HG02870 (cell line): ENCODE measurements at regions not wholly inside any gene's neighbourhood (a gene's known extent, or its start where the extent isn't known, plus 50 kb on each side); places are given as distances from the start of the nearest gene placed in this dataset.

Experiments
- ATAC-seq: cut with Tn5 transposase; IDR thresholded peaks from one replicate; pipeline ENCODE4 v1.9.1; 2021; ENCODE audit warnings: mild to moderate bottlenecking, moderate library complexity; ENCODE audit not compliant: unreplicated experiment

DNA sequence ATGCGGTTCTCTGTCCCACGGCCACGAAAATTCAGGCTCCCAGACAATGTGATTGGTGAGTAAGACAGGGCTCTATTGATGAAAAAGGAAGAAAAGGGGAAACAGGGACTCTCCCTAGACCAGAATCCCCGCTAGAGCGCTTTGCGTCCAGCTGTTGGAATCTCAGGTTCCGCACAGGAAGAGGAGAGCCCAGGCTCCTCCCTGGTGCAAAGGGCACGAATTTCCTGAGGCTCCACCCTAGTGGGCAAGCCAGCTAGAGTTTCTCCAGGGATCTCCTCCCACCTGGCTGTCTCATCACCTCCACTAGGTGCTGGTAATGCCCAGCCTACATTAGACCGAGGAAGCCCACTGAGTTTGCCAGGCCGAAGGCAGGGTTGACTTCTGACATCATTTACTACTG is 135.9 kb upstream of the SOX4 start:
- no peak for ATAC-seq

DNA sequence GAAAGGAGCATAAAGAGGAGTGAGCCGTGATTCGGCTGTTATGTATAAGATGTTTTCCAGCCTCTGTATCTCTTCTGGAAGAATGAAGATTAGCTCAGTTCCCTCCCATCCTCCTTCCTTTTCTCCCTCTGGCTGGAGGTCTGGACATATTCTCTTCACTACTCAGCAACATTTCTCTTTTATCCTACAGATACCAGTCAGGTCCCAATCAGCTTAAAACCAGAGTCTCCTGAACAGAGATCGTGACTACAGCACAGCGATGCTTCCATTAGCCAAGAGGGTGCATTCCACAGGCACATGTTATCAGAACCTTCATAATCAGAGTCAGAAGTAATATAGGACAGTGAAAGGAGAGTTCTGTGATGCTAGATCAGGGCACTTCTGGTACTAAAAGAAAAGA is 133.9 kb upstream of the SOX4 start:
- no peak for ATAC-seq

DNA sequence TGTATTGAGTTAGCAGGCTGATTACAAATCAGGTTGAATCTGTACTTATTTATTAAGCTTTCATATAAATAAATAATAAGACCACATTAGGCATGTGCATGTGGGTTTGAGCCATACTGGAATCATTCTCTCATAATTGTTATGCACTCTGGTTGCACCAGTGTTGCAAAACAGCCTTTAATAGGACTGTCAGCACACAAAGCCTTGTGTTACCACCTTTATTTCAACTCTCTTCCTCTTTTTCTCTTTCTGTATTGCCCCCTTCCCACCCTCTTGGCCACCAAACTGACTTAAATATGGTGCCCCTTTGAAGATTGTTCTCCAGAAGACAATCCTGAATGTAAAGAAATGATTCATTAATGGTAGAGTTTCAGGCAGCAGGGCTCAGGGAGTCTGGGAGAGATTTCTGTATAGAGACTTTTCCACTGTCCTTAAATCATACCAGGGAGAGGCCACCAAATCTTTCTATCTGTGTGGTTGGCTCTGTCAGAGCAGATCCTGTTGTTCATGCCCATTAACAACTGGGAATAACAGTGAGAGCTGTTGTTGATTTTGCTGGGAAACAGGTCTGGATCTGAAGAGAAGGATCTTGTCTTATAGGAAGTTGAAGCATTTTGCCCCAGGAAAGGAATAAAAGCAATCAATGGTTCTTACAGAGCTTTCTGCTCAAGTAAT is 131.6 kb upstream of the SOX4 start:
- ATAC-seq, result no peak

DNA sequence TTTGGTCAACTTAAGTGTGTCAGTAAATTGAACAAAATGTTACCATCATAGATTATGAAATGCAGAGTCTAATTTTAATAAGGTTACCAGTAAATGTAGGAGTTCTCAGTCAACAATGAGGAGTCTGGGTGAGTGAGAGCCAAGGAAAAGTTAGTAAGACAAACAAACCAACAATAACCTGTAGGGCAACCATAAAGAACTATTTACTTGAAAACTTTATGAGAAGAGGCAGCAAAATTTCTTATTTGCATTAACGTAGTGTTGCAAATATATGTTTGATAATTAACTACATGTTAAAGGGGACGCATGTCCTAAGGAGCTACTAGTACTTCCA is 131.1 kb upstream of the SOX4 start:
- no peak for ATAC-seq

DNA sequence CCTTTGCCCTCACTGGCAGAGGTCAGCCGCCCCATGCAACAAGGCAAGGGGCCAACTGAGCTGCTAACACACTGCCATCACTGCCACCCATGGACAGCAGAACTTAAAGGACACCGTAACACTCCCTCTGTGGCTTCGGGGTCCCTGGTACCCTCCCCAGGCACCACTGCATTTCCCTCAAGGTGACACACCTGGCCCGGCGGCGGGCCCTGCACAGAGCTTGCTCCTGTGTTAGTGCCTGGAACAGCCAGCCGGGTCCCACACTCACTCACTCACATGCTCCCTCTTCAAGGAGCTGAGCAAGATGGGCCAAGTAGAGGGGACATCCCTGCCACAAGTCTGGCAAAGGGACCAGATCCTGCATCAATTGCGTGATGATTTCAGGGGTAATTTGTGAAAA is 126.5 kb upstream of the SOX4 start:
- no peak for ATAC-seq

DNA sequence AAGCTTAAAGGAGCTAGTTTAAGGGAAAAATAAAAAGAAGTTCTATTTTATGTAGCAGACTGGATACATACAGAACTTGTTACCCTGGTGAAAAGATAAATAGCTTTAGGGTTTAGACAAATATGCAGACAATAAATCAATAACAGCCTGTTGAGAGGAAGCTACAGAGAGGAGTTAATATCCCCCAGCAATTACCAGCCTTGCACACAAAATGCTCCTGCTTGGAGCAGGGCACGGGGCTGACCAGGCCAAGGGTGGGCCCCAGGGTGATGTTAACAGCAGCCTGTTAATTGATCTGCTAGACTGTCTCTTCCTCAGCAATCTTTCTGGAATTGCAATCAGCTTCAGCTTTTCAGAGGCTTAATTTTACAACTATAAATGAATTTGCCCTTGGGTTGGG is 125.1 kb upstream of the SOX4 start:
- ATAC-seq, result no peak

DNA sequence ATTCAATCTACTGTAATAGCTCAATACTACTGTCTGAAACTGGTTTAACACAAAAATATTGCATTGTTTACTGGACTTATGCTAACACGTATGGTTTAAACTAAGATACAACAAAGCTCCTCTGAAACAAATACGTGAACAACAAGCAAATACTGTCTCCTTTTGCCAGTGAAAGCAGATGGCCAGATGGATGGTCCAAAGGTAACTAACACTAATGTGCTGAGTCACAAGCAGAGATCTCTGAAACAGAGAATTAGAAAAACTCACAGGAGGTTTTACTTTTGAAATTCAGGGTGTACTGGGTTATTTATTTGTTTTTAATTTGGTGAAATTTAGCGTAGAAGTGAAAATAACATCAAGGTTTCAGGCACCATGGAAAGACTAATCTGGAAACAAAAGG is 124.3 kb upstream of the SOX4 start:
- ATAC-seq, result no peak

DNA sequence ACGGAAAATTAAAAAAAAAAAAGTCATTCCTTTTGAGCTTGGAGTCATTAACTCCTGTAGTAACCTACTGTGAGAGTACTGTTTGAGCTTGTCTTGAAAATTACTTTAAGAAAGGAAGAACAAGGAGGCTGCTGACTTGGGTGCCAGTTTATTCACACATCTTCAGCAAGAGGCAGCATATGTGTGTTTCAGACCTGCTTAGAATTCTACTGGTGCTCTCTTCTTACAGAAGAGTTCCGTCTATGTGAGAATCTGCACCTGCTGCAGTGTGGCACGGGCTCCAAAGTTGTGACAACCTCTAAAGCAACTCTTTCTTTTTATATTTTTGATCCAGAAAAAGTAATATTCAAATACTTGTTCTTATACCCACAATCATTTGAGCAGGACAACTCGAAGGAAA is 117.4 kb upstream of the SOX4 start:
- ATAC-seq, result no peak

DNA sequence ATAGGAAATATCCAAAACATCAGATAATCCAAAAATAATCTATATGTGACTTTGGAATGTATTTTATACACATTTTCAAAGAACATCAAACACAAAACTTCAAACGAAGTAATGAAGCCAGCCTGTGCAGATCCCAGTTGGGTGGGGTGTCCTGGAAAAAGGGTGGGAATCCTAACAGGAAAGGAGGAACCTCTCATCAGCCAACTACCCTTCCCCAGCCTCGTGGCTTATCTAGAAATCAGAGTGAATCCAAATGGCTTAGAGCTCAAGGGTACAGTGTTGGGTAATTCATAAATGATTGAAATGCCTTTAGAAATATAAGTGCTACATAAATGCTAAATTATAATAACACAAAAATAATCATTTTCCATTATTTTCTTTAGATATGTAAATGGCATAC is 115.1 kb upstream of the SOX4 start:
- no peak for ATAC-seq

DNA sequence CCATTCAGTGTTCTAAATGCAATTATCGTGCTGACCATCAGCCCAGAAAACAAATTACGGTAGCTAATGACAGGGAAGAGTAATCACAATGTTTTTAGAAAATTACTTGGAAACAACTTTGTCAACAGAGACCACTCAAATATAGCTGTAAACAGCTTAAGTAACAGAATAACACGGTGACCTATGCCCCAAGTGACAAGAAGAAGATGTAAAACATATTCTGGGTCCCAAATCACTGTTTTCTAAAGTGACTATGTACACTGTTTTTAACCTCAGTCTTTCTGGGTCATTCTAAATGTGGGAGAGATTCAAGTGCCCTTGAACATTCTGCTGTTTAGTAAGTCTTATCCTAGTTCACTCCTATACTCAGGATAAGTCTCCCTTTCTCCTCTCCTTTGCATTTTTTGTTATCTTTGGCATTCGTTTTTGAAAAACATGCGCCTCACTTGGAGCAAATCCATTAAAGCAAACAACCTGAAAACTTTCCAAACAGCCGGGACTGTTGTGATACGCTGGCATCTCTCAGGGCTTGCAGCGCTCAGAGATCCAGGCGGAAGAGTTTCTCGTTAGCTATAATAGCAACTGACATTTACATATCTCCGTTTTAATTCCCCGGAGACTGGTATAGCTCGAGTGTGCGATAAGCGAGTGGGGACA is 114.5 kb upstream of the SOX4 start:
- no peak for ATAC-seq

DNA sequence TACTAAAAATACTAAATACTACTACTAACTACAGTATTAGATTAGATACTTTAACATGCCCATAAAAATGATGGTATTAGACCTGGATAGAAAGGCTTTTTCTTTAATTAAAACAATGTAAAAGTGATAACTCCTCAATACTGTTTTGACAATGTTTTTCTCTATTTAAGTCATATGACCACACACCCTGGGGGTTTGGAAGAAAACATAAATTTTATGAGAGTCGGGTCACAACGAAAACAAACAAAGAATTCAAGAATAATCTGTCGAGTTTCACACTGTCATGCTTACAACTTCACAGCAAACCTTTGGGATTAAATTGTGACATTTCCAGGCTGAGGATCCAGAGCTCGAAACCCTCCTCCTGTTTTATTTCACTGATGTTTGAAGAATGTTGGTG is 107.4 kb upstream of the SOX4 start:
- ATAC-seq, result no peak

DNA sequence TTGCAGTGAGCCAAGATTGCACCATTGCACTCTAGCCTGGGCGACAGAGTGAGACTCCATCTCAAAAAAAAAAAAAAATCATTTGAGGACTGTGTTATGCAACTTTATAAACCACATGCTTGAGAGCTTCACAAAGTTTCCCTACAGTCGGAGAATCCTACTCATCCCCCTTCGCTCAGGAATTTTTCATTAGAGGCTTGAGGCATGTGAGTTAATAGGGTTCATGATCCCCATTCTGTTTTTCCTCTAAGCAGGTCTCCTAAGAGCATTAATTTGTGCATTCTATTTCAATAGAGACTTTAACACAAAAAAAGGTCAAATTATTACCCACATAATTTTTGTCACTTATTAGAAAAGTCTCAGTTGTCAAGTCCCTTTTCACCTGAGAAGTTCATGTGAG is 103.7 kb upstream of the SOX4 start:
- no peak for ATAC-seq

DNA sequence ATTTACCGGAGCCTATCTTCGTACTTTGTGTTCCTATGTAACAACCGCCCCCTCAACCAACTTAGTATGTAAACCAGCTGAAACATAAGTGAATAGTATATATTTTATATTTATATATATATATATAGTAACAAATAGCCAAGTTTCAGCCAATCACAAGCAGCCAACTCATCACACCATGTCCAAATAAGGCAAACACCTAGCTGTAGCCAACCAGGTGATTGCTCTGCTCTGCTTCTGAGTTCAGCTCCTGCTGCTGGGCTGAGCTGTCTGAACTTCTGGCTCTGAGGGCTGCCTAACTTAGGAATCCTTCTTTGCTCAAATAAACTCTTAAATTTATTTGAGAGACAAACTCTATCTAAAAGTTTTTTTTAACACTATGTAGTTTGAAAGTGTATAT is 101.6 kb upstream of the SOX4 start:
- no peak for ATAC-seq

DNA sequence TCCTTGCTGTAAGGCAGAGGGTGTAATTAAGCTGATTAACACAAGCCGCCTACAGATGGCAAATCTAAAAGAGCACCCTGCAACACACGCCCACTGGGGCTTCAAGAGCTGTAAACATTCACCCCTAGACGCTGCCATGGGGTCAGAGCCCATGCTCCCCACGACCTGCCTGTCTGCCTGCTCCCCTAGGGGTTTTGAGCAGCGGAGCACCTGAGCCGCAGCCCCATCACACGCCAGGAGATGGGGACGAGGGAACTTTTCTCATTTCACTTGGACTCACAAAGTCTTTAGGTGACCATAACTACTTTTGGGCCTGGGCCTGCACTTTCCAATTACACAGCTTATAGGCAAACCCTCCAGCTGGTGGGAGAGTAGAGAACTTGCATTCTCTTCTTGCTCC is 99.0 kb upstream of the SOX4 start:
- no peak for ATAC-seq

DNA sequence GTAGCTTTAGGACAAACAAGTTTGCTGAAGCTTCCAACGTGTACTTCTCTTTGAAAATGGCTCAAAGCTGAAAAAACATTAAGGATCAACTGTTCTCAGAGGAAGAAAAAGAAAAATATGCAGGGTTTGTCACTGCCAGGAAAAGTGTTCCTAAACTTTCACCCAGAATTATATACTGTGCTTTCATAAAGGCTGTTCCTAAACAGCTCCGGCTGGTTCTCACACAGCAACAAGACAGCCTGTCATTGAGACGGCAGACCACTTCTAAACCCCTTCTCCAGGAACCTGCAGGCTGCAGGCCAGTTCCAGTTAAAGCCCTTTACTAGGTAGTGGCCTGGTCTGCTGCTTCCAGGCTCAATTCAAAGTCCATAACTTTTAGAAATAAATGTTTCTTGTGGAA is 97.4 kb upstream of the SOX4 start:
- ATAC-seq, result no peak

DNA sequence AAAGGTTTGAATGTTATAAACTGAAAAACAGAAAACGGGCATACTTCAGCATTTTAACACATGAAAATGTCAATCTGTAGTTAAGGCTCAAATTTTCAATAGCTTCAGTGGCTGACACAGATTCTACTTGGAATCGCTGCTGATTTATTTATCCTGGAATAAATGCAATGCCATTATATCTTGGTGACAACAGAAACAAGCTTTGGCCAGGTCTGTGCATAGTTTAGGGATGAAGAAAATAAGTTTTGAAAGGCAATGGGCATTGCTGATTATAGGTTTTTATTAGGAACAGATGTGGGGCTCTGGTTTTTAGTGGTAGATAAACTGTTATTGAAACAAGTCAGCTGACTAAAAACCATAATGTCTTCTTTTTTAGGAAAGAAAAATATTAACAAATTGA is 96.8 kb upstream of the SOX4 start:
- no peak for ATAC-seq

DNA sequence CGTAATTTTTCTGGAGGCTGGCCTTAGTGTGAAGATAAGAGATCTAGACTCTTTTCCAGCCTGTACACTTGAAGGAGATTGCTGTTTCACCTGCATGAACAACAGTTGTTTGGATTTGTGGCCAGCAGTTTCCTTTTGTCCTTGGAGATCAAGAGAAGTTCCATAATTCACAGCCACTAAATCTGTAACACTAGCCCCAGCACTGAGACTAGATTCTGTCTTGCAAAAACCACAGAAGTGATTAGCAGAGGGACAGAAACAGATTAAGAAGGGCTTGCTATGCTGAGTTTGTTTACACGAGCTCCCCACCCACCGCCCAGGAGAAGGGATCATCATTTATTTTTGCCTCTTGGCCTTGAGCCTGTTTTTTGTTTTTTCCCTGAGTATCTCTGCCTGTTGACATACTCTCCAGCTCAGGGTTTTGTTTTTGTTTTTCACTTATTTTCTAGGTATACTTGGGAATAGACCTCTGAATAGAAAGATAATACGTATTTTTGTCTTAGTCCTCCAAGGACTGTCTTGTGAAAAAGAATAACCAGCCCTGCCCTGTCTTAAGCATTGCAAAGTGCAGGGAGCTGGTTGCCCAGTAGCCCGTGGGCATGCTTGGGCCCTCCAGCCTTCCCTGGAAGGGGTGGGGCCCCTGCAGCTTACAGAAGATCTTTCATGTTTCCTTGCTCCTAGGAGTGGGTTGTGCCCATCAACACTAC is 93.1 kb upstream of the SOX4 start:
- no peak for ATAC-seq

DNA sequence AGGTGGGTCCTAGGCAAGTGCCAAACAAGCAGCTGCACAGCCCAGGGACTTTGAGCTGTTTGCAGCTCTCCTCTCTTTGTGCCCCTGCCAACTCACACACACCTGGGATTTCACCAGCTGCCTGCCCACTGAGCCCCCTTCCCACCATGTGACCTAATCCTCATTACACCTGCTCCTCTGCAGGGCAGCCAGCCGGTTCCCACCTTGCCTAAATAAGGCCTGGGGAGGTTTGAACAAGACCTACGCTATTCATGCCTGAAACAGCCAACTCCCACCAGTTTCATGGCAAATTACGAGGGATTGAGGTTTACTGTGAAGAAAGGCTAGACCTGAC is 92.6 kb upstream of the SOX4 start:
- no peak for ATAC-seq

DNA sequence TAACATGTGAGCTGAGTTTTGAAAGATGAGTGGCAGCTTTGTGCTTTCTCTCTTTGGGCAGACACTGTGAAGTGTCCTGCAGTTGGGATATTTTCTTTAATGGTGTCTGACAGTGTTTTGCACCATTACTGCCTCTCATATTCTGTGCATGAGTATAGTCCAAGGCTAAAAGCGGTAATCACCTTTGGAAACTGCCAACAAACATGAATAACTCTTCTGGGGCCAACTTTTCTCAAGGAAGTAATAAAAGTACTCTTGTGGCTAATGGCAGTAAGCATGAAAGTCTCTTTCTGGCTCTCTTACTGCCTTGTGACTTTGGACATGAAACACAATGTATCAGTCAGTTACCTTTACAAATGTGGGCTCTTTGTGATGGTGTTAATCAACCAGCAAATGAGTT is 91.7 kb upstream of the SOX4 start:
- ATAC-seq, result no peak

DNA sequence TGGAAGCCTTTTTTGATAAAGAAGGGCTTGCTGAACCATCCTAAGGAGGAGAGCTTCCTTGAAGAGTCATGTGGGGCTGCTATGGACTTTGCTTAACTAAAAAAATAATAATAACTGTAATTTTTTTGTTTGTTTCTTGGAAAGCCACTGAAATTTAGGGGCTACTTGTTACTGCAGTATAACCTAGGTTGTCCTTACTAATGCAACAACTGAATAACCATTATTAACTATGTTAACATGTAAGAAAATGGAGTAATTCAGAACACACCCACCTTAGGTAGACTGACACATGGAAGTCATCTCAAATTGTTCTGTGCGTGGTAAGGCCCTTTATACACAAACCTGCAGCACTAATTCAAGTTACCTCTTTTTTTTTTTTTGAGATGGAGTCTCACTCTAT is 90.9 kb upstream of the SOX4 start:
- no peak for ATAC-seq

DNA sequence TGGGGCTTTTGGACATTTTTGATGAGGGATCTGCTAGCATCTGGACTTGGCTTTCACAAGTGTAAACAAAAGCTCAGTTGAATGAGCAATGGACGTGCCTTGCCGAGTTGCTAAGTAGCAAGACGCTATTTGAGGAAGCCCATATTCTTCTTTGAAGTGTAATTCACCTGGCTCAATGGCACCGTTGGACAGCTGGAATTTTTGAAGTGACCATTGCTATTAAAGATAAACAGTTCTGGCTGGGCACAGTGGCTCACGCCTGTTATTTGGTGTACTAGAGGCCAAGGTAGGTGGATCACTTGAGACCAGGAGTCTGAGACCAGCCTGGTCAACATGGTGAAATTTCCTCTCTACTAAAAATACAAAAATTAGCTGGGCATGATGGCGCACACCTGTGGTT is 88.8 kb upstream of the SOX4 start:
- no peak for ATAC-seq

DNA sequence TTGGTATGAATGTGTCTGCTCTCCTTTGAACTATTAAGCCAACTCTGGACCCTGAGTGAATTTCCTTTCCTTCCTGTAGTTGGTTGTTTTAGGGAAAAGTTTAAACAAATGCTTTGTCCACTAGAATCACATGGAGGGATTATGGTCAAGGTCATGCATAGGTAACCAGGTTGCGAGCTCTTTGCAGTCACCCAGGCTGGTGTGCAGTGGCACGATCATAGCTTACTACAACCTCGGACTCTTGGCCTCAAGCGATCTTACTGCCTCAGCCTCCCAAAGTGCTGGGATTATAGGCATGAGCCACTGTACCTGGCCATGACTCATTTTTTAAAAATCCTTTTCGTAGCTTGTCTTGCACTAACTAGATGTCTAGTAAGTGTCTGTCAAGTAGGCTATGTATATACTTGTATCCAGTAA is 88.0 kb upstream of the SOX4 start:
- no peak for ATAC-seq

DNA sequence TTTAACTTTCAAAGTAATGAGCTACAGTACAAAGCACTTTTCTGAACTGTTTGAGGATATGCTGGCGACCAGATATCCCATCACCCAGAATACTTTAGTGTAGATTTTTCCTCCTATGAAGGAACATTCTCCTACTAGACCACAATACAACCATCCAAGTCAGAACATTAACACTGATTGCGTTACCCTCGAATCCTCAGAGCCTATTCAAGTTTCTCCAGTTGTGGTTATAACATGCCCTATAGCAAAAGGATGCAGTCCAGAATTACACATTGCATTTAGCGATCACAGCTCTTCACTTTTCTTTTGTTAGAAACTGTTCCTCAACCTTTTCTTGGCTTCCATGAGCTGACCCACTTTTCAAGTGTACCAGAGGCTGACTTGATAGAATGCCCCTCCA is 87.4 kb upstream of the SOX4 start:
- no peak for ATAC-seq
